ENCODE measurements at regions not wholly inside any gene's neighbourhood (a gene's known extent, or its start where the extent isn't known, plus 50 kb on each side); places are given as distances from the start of the nearest gene placed in this dataset.
"Not testable (repeated sequence)": the region's sequence is repeated elsewhere in the genome, so short reads cannot be mapped to it uniquely, and the experiment has no call there.

GRCh38 chr6:81465859-81466258 lies 286.6 kb downstream of the TENT5A start:
- no peak for DNase-seq (ENCODE audit: low spot score)

- DNase-seq (ENCODE audit: low spot score) = no peak
These were observed 296.1 kb downstream of the TENT5A start for GRCh38 chr6:81456416-81456815.

GRCh38 chr6:81455641-81456040 lies 296.8 kb downstream of the TENT5A start:
- DNase-seq (ENCODE audit: low spot score) = no peak

GRCh38 chr6:81451787-81452186 lies 300.7 kb downstream of the TENT5A start:
- no peak for DNase-seq (ENCODE audit: low spot score)

DNA sequence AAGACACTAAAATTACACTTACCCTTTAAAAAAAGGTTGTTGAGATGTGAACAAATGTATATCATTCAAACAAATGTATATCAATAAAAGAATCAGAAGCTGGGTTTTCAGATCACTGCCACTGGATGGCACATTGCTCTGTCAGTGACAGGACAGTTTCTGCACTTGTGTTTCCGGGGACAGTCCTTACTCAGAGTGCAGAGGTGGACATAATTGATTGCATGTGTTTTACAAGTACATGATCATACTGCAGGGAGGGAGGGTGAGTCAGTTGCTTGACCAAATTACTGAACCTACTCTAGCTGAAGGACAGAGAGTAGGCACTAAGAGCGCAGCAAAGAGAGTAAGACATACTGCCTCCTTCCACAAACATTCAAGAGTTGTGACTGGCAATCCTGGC lies 302.3 kb downstream of the TENT5A start:
- DNase-seq (ENCODE audit: low spot score) = no peak

GRCh38 chr6:81446509-81446908 lies 306.0 kb downstream of the TENT5A start:
- DNase-seq (ENCODE audit: low spot score) = no peak

DNA sequence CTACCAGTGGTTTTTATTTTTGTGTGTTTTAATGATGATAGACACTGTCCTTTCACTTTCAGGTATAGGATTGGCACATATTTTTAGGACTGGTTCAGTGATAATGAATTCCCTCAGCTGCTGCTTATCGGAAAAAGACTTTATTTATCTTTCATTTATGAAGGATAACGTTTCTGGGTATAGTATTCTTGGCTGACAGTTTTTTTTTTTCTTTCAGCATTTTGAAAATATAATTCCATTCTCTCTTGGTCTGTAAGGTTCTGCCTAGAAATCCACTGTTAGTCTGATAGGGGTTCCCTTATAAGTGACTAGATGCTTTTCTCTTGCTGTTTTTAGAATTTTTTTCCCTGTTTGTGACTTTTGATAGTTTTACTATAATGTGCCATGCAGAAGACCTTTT lies 313.1 kb downstream of the TENT5A start:
- DNase-seq (ENCODE audit: low spot score) = no peak

- DNase-seq (ENCODE audit: low spot score) = no peak
These were observed 315.5 kb downstream of the TENT5A start for GRCh38 chr6:81436990-81437389.

DNA sequence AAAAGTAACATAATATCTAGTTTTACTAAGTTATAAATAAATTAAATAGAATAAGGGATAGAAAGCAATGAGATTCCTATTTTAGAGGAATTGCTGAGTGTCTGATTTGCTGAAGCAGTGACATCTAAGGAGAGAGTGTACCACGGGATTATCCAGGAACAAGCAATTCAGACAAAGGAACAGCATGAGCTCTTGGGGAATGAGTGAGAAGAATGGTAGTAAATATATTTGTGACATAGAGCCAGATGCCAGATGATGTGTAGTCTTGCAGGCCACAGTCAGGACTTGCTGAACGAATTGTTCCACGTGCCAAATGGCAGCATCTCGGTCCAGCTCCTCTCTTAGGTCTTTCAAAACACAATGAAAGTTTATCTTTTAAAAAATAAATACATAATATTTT lies 339.2 kb downstream of the TENT5A start:
- no peak for DNase-seq (ENCODE audit: low spot score)

- DNase-seq (ENCODE audit: low spot score) = no peak
These were observed 350.4 kb downstream of the TENT5A start for GRCh38 chr6:81401970-81402690.

DNA sequence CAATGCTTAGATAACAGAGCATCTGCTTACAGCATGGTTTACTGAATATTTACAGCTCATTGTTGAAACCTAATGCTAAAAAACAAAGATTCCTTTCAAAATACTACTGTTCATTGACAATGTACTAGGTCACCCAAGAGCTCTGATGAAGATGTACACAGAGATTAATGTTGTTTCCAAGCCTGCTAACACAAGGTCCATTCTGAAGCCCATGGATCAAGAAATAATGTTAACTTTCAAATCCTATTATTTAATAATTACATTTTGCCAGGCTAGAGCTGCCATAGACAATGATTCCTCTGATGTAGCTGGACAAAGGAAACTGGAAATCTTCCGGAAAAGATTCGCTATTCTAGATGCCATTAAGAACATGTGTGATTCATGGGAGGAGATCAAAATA lies 355.6 kb downstream of the TENT5A start:
- DNase-seq (ENCODE audit: low spot score) = no peak

- no peak for DNase-seq (ENCODE audit: low spot score)
These were observed 365.3 kb downstream of the TENT5A start for GRCh38 chr6:81387163-81387562.

GRCh38 chr6:81384921-81385320 lies 367.6 kb downstream of the TENT5A start:
- DNase-seq (ENCODE audit: low spot score) = no peak

DNA sequence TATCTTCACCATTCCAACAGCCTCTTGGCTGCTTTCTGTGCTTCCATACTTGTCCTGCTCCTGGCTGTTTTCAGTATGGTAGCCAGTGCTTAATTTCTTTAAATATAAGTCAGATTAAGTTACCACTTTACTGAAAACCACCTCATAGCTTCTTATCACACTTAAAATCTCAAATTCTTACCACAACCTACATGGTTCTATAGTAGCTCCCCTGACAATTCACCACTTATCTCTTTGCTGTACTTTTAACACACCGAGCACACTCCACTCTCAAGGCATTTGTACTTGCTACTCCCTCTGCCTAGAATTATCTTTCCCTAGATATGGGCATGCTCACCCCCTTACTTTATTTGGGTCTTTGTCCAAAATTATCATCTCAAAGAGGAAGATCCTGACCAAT lies 369.0 kb downstream of the TENT5A start:
- no peak for DNase-seq (ENCODE audit: low spot score)

GRCh38 chr6:81382852-81383251 lies 369.6 kb downstream of the TENT5A start:
- DNase-seq (ENCODE audit: low spot score) = no peak

DNA sequence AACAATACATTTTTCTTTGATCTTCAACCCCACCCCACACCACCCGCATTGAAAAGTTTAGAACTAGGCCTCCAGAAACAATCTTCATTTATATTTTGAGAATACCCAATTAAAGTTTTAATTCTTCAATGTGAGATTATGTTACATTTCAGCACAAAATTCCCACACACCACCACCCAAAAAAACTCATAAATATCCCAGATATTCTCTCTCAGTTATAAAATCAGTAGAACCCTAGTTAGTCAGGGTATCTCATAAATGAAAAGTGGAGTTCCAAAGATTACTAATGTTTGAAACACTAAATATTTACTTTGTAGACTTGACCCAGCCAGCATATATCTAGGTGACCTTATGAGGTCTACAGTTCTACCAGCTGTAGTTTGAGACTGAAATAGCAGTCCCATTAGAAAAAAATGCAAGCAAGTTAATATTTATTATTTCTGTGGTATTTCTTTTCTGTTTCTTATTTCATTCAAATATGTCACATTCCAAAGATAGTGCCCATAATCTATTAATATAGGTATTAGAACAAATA lies 371.0 kb downstream of the TENT5A start:
- no peak for DNase-seq (ENCODE audit: low spot score)

- no peak for DNase-seq (ENCODE audit: low spot score)
These were observed 371.7 kb downstream of the TENT5A start for GRCh38 chr6:81380718-81381338.

DNA sequence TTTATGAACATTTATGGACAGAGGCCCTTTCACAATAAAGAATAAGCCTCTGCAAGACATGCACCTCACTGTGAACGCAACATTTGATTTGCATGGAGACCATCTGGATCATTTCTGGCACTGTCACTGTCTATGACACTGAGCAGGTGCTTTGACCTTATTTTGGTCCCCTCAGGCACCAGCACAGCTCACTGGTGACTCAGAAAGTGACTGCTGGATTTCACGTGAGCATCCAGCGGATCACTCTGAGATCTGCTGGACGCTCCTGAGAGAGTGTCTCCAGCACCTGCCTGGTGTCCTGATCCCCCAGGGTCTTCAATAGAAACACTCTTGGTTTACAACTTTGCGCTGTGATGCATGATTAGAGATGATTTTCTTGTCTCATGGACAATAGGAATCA lies 375.7 kb downstream of the TENT5A start:
- DNase-seq (ENCODE audit: low spot score) = no peak

DNA sequence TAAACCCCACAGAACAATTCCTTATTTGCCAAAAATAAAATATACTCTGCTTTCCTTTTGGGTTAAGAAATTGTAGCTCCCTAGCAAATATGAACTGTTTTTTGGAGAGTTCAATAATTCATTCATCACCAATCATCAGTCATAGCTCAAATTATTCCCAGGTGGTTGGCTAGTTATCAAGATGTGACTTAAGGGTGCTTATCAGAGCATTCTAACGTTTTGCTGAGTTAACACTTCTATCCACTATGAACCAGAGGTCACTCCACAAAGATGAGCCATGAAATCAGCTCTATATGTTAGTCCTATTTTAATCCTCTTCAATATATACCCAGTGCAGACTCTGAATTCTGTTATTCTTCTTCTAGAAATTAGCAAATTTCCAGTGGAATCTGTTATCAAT lies 379.1 kb downstream of the TENT5A start:
- no peak for DNase-seq (ENCODE audit: low spot score)

DNA sequence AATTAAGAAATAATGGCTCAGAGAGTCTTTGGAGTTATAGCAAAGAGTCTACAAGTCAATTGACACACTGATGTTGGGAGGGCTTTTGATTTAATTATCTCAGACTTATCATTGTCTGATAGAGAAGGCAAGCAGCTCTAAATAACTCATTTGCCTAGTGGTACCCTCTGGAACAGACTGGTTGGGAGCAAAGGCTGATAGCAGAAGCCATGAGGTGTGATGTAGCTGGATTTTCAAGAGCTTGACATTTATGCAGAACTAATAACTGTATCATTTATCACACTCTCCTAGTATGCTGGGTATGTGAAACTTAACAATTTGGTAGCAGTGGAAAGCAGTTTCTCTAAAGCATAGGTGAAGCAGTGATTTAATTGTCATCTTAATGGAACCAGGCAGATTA lies 380.6 kb downstream of the TENT5A start:
- DNase-seq (ENCODE audit: low spot score) = no peak

DNA sequence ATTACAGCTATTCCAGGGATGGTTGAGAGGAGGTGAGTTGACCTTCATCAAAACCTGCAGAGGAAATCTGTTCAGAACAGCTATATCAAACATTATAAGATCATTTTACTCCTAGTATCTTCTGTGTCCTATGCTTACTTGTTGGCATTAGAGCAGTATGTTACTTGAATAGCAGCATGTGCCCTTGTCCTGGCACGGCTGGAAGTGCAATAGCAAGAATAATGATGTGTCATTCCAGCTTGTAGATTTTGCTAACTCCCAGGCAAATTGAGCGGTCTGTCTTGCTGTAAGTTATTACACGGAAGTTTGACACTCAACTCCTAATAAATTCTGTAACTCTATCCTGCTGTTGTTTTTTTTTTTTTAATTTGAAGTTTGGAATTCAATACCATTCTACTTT lies 385.5 kb downstream of the TENT5A start:
- no peak for DNase-seq (ENCODE audit: low spot score)

GRCh38 chr6:81362246-81362645 lies 390.2 kb downstream of the TENT5A start:
- DNase-seq (ENCODE audit: low spot score) = no peak

DNA sequence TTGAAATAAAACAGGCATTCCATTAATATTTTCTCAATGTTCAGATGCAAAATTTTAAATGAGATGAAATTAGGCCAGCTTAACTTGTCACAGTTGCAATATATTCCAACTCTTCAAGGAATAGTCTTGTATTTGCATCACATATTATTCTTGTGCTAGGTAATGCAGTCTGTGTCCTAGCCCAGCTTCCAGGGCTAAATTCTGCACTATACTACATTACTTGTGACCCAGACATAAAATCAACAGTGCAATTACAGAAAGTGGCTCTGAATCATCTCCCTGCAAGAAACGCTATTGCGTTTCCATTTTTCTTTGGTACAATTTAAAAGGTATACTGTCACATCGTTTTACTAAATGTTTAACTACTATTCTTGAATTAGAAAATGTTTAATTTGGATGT lies 399.2 kb downstream of the TENT5A start:
- DNase-seq (ENCODE audit: low spot score) = no peak

DNA sequence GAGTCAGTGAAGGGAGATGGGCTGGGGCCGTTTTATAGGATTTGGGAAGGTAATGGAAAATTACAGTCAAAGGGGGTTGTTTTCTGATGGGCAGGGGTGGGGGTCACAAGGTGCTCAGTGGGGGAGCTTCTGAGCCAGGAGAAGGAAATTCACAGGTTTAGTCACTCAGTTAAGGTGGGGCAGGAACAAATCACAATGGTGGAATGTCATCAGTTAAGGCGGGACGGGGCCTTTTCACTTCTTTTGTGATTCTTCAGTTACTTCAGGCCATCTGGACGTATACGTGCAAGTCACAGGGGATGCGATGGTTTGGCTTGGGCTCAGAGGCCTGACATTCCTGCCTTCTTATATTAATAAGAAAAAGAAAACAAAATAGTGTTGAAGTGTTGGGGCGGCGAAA lies 408.5 kb downstream of the TENT5A start:
- DNase-seq (ENCODE audit: low spot score) = not testable (repeated sequence)
